Gastroesophageal sphincter (tissue), 3 donors: ENCODE measurements at regions not wholly inside any gene's neighbourhood (a gene's known extent, or its start where the extent isn't known, plus 50 kb on each side); places are given as distances from the start of the nearest gene placed in this dataset.

Experiments
- EP300 ChIP-seq: sonication (generic); formaldehyde crosslinking; IDR thresholded peaks from one replicate; pipeline ENCODE4 v1.6.1; 2017; ENCODE audit warnings: antibody characterized with exemption, mild to moderate bottlenecking
- POLR2A ChIP-seq, 2 donors: fragments of 450-650 bp; IDR thresholded peaks; one replicate each; pipeline ENCODE4 v1.6.1; 2017; ENCODE audit warnings: antibody characterized with exemption in 2 of 2, mild to moderate bottlenecking in 2 of 2, moderate library complexity in 1 of 2
- POLR2AphosphoS5 ChIP-seq: sonication (generic); formaldehyde crosslinking; IDR thresholded peaks from one replicate; pipeline ENCODE4 v1.6.1; 2017; ENCODE audit warnings: antibody characterized with exemption
- TF ChIP-seq, protein P1 (sequence below), 4 experiments: fragments of 200-600 bp in 2 of 4; fragments of 450-650 bp in 2 of 4; sonication (generic) in 1 of 4; IDR thresholded peaks; one replicate each; pipeline ENCODE4 v1.5.1; 2017 to 2019; ENCODE audit warnings: antibody characterized with exemption in 4 of 4, mild to moderate bottlenecking in 2 of 4, moderate library complexity in 2 of 4

DNA sequence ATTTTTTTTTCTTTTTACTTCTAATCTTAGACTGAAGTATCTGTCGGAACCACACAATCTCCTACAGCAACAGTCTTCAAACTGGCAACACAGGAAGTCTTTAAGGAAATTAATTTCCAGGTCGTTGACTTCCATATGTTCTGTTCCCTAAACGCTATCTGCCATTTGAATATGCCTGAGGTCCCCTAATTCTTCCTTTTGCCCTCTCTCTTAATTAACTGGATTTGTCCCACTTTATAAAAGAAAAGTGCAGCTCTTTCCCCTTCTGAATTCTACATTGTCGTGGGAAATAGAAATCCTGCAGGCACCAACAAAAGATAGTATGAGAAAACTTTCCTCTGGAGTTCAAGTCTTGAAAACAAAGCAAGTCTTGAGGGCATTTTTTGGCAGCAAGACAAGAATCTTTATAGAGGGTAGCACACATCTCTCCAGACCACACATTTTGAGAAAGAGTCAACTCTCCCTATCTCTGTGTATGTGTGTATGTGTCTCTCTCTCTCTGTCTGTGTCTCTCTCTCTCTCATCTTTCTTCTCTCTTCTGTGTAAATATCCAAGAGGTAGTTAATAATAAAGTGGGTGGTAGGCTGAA, 879.8 kb downstream of the SOCS6 start:
- TF ChIP-seq, protein P1, sequence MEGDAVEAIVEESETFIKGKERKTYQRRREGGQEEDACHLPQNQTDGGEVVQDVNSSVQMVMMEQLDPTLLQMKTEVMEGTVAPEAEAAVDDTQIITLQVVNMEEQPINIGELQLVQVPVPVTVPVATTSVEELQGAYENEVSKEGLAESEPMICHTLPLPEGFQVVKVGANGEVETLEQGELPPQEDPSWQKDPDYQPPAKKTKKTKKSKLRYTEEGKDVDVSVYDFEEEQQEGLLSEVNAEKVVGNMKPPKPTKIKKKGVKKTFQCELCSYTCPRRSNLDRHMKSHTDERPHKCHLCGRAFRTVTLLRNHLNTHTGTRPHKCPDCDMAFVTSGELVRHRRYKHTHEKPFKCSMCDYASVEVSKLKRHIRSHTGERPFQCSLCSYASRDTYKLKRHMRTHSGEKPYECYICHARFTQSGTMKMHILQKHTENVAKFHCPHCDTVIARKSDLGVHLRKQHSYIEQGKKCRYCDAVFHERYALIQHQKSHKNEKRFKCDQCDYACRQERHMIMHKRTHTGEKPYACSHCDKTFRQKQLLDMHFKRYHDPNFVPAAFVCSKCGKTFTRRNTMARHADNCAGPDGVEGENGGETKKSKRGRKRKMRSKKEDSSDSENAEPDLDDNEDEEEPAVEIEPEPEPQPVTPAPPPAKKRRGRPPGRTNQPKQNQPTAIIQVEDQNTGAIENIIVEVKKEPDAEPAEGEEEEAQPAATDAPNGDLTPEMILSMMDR (IDR thresholded peaks at IDR 0.05): no peak
- TF ChIP-seq POLR2A (IDR thresholded peaks at IDR 0.05): no peak
- no peak for TF ChIP-seq POLR2AphosphoS5
- no peak for TF ChIP-seq EP300
